HCT116 (cell line): ENCODE measurements at regions not wholly inside any gene's neighbourhood (a gene's known extent, or its start where the extent isn't known, plus 50 kb on each side); places are given as distances from the start of the nearest gene placed in this dataset.

Experiments used
- ATAC-seq: fragments of 200-7000 bp; cut with Tn5 transposase; 2 replicates; pipeline ENCODE4 v1.9.1; 2020; ENCODE audit warnings: mild to moderate bottlenecking, moderate library complexity
- BruUV-seq: library from RNA; stranded (reverse); fragments of 400-500 nt; replicated peaks from 2 replicates; lab custom pipeline; 2021; lab: Mats Ljungman, UMichigan
- CTCF ChIA-PET: fragments of 300-600 bp; sonication (Branson Sonifier 250); formaldehyde crosslinking; loops from one replicate; lab custom pipeline; 2021; ENCODE audit warnings: antibody characterized with exemption; lab: Charles Lee
- POLR2A ChIA-PET: fragments of 300-600, 350-600 bp; sonication (Branson Sonifier 250); formaldehyde crosslinking; loops from one replicate; lab custom pipeline; 2021; ENCODE audit warnings: antibody characterized with exemption; lab: Charles Lee
- RAD21 ChIA-PET, 2 experiments: fragments of 300-600 bp; sonication (Branson Sonifier 250); formaldehyde crosslinking; loops; one replicate each; lab custom pipeline; 2023; ENCODE audit warnings: low total read pairs in 2 of 2; ENCODE audit not compliant: uncharacterized antibody in 2 of 2, unreplicated experiment in 2 of 2, low non-redundant PET in 1 of 2; lab: Charles Lee
- DNase-seq: peaks from one replicate; pipeline ENCODE4 v3.0.0-alpha.2; 2010; ENCODE audit warnings: low read depth, low spot score
- H2AFZ ChIP-seq: fragments of 200-600 bp; shearing (Covaris generic), sonication (generic); 2 replicates; pipeline ENCODE4 v1.6.1; 2017; ENCODE audit warnings: low read depth, mixed run types, mixed read lengths, antibody characterized with exemption, low read length; ENCODE audit not compliant: poor library complexity, severe bottlenecking
- H3K27ac ChIP-seq: 2 replicates; pipeline ENCODE4 v1.5.1; 2012; ENCODE audit warnings: low read depth, low read length
- H3K27me3 ChIP-seq: fragments of 200-600 bp; sonication (generic); 2 replicates; pipeline ENCODE4 v1.6.1; 2016; ENCODE audit warnings: mixed run types, low read length, mixed read lengths; ENCODE audit not compliant: insufficient read depth
- H3K36me3 ChIP-seq, 2 experiments: fragments of 200-500 bp in 1 of 2; fragments of 200-600 bp in 1 of 2; sonication (Bioruptor generic) in 1 of 2; sonication (generic) in 1 of 2; 2 replicates each; pipeline versions ENCODE4 v1.5.1 to v1.6.1; 2014 to 2016; ENCODE audit warnings: low read length in 2 of 2, inconsistent platforms in 1 of 2, mixed read lengths in 1 of 2, mixed run types in 1 of 2; ENCODE audit not compliant: insufficient read depth in 2 of 2, control insufficient read depth in 1 of 2
- H3K4me1 ChIP-seq, 2 experiments: fragments of 200-600 bp in 1 of 2; sonication (generic) in 1 of 2; 2 replicates each; pipeline versions ENCODE4 v1.5.1 to v1.6.1; 2012 to 2017; ENCODE audit warnings: low read length in 2 of 2, inconsistent platforms in 1 of 2, mild to moderate bottlenecking in 1 of 2, mixed read lengths in 1 of 2, mixed run types in 1 of 2, moderate library complexity in 1 of 2; ENCODE audit not compliant: insufficient read depth in 2 of 2, control insufficient read depth in 1 of 2
- H3K4me2 ChIP-seq: fragments of 200-600 bp; sonication (generic); 2 replicates; pipeline ENCODE4 v1.6.1; 2017; ENCODE audit warnings: mixed run types, low read length, mixed read lengths
- H3K4me3 ChIP-seq, 2 experiments: fragments of 200-600 bp in 1 of 2; sonication (generic) in 1 of 2; replicated peaks in 1 of 2; 2 replicates each; pipeline ENCODE4 v1.5.1; 2011 to 2016; ENCODE audit warnings: low read length in 2 of 2, control low read depth in 1 of 2, low read depth in 1 of 2, mild to moderate bottlenecking in 1 of 2, mixed read lengths in 1 of 2, mixed run types in 1 of 2
- H3K79me2 ChIP-seq: fragments of 200-600 bp; sonication (generic); 2 replicates; pipeline ENCODE4 v1.6.1; 2017; ENCODE audit warnings: mild to moderate bottlenecking, mixed run types, low read length, moderate library complexity, mixed read lengths; ENCODE audit not compliant: insufficient read depth
- H3K9ac ChIP-seq: fragments of 200-600 bp; sonication (generic); 2 replicates; pipeline ENCODE4 v1.6.1; 2016; ENCODE audit warnings: low read length, mixed read lengths
- H3K9me2 ChIP-seq: fragments of 200-600 bp; sonication (generic), shearing (Covaris generic); 2 replicates; pipeline ENCODE4 v1.6.1; 2017; ENCODE audit warnings: mixed run types, mild to moderate bottlenecking, moderate library complexity; ENCODE audit not compliant: insufficient read depth
- H3K9me3 ChIP-seq, 2 experiments: fragments of 200-500 bp in 1 of 2; fragments of 200-600 bp in 1 of 2; sonication (Bioruptor generic) in 1 of 2; sonication (generic) in 1 of 2; 2 replicates each; pipeline ENCODE4 v1.6.1; 2014 to 2017; ENCODE audit warnings: low read length in 2 of 2, mixed read lengths in 2 of 2, inconsistent platforms in 1 of 2, low read depth in 1 of 2, mild to moderate bottlenecking in 1 of 2, mixed run types in 1 of 2, moderate library complexity in 1 of 2; ENCODE audit not compliant: control insufficient read depth in 1 of 2, insufficient read depth in 1 of 2
- H4K20me1 ChIP-seq: fragments of 200-600 bp; sonication (generic), shearing (Covaris generic); 2 replicates; pipeline ENCODE4 v1.6.1; 2017; ENCODE audit warnings: mixed run types, mild to moderate bottlenecking, moderate library complexity; ENCODE audit not compliant: insufficient read depth
- CBX3 ChIP-seq: IDR thresholded peaks from 2 replicates; pipeline ENCODE4 v1.6.1; 2012; ENCODE audit warnings: low read depth
- JUND ChIP-seq: IDR thresholded peaks from 2 replicates; pipeline ENCODE4 v1.6.1; 2012
- POLR2A ChIP-seq: IDR thresholded peaks from 2 replicates; pipeline ENCODE4 v1.7.0; 2011; ENCODE audit warnings: borderline replicate concordance; ENCODE audit not compliant: insufficient read depth, insufficient read length; ENCODE audit errors: extremely low read depth
- POLR2AphosphoS5 ChIP-seq: IDR thresholded peaks from 2 replicates; pipeline ENCODE4 v1.6.1; 2011; ENCODE audit warnings: mild to moderate bottlenecking, low read depth, low read length, moderate library complexity
- RAD21 ChIP-seq: IDR thresholded peaks from 2 replicates; pipeline ENCODE4 v1.6.1; 2012; ENCODE audit warnings: low read depth, mild to moderate bottlenecking
- SIN3A ChIP-seq: IDR thresholded peaks from 2 replicates; pipeline ENCODE4 v1.6.1; 2012; ENCODE audit warnings: low read depth
- SRF ChIP-seq: IDR thresholded peaks from 2 replicates; pipeline ENCODE4 v1.6.1; 2012; ENCODE audit warnings: low read depth
- TCF7L2 ChIP-seq: IDR thresholded peaks from 2 replicates; pipeline ENCODE4 v1.7.0; 2011; ENCODE audit warnings: borderline replicate concordance, inconsistent platforms; ENCODE audit not compliant: insufficient read depth, insufficient read length; ENCODE audit errors: extremely low read depth
- YY1 ChIP-seq: IDR thresholded peaks from 2 replicates; pipeline ENCODE4 v1.6.1; 2011; ENCODE audit warnings: low read length, low read depth, moderate library complexity, mild to moderate bottlenecking; ENCODE audit not compliant: insufficient replicate concordance; ENCODE audit errors: extremely low read depth
- ZBTB33 ChIP-seq: IDR thresholded peaks from 2 replicates; pipeline ENCODE4 v1.6.1; 2011; ENCODE audit warnings: mild to moderate bottlenecking, low read length, moderate library complexity; ENCODE audit not compliant: insufficient replicate concordance; ENCODE audit errors: extremely low read depth
- ZFX ChIP-seq: fragments of 450-650 bp; IDR thresholded peaks from 2 replicates; pipeline ENCODE4 v1.6.1; 2017
- ZNF274 ChIP-seq: fragments of 200-500 bp; sonication (Bioruptor generic); IDR thresholded peaks from 2 replicates; pipeline ENCODE4 v1.6.1; 2014; ENCODE audit warnings: mild to moderate bottlenecking, low read depth, low read length, inconsistent platforms
- intact Hi-C: fragments of 100-400 bp; cut with micrococcal nuclease; formaldehyde crosslinking; loops from 2 replicates; pipeline ENCODE4 v1.10.0; 2022
- TF ChIP-seq, protein P1 (sequence below): IDR thresholded peaks from 2 replicates; pipeline ENCODE4 v1.6.1; 2012
- TF ChIP-seq, protein P2 (sequence below): IDR thresholded peaks from 2 replicates; pipeline ENCODE4 v1.6.1; 2012; ENCODE audit warnings: low read depth

- RAD21 ChIA-PET = no interaction called here
- ATAC-seq (no peak), DNase-seq (no peak)
- no peaks in the 10 kb centered on the region for H3K9me2 ChIP-seq
- no peak overlapping the region for H3K4me3 ChIP-seq
- no peaks in the 10 kb centered on the region for H4K20me1 ChIP-seq
- CTCF ChIA-PET = interaction anchor here (1.4 kb wide), 1 partner anchor 249 kb away, joined by 4 read pairs; no protein-coding TSS in a partner anchor
- no peaks in the 10 kb centered on the region for H3K27me3 ChIP-seq
- no peaks in the 10 kb centered on the region for H3K36me3 ChIP-seq
- H3K27ac ChIP-seq = no peak overlapping the region
- no peak overlapping the region for H3K4me2 ChIP-seq
- H3K4me1 ChIP-seq = no peaks in the 10 kb centered on the region
- no peak overlapping the region for H3K9ac ChIP-seq
- POLR2A ChIA-PET = no interaction called here
- BruUV-seq = no TSS peak
- intact Hi-C loops = no loop called here
- H2AFZ ChIP-seq = no peak overlapping the region
- no peak for TF ChIP-seq POLR2AphosphoS5
- no peaks in the 10 kb centered on the region for H3K79me2 ChIP-seq
- H3K9me3 ChIP-seq = no peaks in the 10 kb centered on the region
These were observed 72.3 kb upstream of the DHRS4 start for GRCh38 chr14:23881282-23881681.

DNA sequence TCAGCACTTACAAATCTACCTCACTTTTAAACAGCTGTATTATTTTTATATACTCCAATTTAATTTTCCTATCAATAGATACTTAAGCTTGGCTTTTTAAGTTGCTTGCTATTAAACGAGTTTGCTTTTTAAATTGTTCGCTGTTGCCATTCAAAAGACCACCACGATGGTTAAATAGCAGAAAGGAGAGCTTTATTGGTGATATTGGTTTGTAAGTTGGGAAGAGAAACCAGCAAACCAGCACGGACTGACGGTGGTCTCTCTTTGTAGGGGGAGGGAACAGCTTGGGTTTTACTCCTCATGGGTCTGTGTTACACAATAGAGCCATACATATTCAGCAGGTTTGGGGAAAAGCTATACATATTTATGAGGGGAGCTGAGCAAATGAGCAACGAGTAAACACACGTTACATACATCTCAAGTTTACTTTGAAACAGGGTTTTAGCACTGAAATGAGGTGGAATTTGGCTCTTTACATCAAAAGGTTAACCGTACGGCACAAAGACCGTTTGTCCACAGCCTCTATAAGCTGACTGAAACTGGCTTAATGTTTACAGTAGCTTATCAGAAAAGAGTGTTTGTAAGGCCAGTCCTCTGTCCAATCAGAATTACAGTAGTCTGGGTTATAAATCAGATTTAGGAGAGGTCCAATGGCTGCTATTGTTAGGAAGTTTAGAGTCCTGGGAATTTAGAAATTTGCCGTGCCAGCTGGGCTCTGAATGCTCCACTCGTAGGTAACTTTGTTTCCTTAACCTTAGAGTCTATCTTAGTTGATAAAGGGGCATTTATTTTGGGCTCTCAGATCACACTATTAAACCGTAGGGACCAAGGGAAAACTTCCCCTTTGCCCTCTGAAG, 69.7 kb upstream of the DHRS4 start:
- Histone ChIP-seq H3K36me3 (no peaks in the 10 kb centered on the region), H3K27ac (no peak overlapping the region), H4K20me1 (no peaks in the 10 kb centered on the region), H3K4me3 (no peak overlapping the region), H2AFZ (no peak overlapping the region), H3K9me3 (peaks cover 0 to 6% of the 10 kb centered on the region in 2 experiments; a peak in 1 of 4 replicates), H3K9me2 (no peaks in the 10 kb centered on the region), H3K4me1 (no peaks in the 10 kb centered on the region), H3K4me2 (no peak overlapping the region), H3K79me2 (no peaks in the 10 kb centered on the region), H3K9ac (no peak overlapping the region), H3K27me3 (no peaks in the 10 kb centered on the region)
- DNase-seq (no peak), ATAC-seq (no peak)
- CTCF ChIA-PET = interaction anchor here (1.3 kb wide), 1 partner anchor 218 kb away, joined by 6 read pairs; no protein-coding TSS in a partner anchor
- no TSS peak for BruUV-seq
- POLR2A ChIA-PET = no interaction called here
- intact Hi-C loops = no loop called here
- RAD21 ChIA-PET = no interaction called here
- TF ChIP-seq, protein P1, sequence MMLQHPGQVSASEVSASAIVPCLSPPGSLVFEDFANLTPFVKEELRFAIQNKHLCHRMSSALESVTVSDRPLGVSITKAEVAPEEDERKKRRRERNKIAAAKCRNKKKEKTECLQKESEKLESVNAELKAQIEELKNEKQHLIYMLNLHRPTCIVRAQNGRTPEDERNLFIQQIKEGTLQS = no peak
- TF ChIP-seq TCF7L2 (no peak), YY1 (no peak), ZFX (no peak), SRF (no peak), CBX3 (no peak), SIN3A (no peak), RAD21 (no peak), ZBTB33 (no peak), ZNF274 (no peak), JUND (no peak), POLR2A (no peak), POLR2AphosphoS5 (no peak)
- TF ChIP-seq, protein P2, sequence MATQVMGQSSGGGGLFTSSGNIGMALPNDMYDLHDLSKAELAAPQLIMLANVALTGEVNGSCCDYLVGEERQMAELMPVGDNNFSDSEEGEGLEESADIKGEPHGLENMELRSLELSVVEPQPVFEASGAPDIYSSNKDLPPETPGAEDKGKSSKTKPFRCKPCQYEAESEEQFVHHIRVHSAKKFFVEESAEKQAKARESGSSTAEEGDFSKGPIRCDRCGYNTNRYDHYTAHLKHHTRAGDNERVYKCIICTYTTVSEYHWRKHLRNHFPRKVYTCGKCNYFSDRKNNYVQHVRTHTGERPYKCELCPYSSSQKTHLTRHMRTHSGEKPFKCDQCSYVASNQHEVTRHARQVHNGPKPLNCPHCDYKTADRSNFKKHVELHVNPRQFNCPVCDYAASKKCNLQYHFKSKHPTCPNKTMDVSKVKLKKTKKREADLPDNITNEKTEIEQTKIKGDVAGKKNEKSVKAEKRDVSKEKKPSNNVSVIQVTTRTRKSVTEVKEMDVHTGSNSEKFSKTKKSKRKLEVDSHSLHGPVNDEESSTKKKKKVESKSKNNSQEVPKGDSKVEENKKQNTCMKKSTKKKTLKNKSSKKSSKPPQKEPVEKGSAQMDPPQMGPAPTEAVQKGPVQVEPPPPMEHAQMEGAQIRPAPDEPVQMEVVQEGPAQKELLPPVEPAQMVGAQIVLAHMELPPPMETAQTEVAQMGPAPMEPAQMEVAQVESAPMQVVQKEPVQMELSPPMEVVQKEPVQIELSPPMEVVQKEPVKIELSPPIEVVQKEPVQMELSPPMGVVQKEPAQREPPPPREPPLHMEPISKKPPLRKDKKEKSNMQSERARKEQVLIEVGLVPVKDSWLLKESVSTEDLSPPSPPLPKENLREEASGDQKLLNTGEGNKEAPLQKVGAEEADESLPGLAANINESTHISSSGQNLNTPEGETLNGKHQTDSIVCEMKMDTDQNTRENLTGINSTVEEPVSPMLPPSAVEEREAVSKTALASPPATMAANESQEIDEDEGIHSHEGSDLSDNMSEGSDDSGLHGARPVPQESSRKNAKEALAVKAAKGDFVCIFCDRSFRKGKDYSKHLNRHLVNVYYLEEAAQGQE = no peak
